NCI-H226 (cell line): ENCODE measurements at regions not wholly inside any gene's neighbourhood (a gene's known extent, or its start where the extent isn't known, plus 50 kb on each side); places are given as distances from the start of the nearest gene placed in this dataset.
"Not testable (repeated sequence)": the region's sequence is repeated elsewhere in the genome, so short reads cannot be mapped to it uniquely, and the experiment has no call there.

ENCODE experiments used
- DNase-seq: peaks from one replicate; pipeline ENCODE4 v3.0.0-alpha.2; 2015

DNA sequence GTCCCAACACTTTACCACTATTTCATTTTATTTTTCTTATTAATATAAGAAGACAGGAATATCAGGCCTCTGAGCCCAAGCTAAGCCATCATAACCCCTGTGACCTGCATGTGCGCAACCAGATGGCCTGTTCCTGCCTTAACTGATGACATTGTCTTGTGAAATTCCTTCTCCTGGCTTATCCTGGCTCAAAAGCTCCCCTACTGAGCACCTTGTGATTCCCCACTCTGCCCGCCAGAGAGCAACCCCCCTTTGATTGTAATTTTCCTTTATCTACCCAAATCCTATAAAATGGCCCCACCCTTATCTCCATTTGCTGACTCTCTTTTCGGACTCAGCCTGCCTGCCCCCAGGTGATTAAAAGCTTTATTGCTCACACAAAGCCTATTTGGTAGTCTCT, 382.8 kb upstream of the HS3ST1 start:
- not testable (repeated sequence) for DNase-seq

DNA sequence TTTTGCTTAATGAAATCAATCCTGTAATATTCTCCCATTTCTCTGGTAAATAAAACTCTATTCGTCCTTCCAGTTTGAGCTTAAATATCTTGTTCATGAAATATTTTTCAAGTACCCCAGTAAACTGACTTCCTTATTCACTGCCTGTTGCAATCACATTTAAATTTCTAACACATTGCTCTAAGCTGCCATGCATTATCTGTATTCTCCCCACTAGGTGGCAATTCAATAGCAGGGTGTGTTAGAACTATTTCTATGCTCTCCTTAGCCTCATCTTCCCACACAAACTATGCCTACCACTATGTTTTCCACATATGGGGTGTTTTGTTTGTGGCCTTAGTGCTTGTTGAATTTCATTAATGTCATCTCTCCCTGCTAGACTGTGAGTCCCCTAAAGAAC, 377.1 kb upstream of the HS3ST1 start:
- DNase-seq = no peak

DNA sequence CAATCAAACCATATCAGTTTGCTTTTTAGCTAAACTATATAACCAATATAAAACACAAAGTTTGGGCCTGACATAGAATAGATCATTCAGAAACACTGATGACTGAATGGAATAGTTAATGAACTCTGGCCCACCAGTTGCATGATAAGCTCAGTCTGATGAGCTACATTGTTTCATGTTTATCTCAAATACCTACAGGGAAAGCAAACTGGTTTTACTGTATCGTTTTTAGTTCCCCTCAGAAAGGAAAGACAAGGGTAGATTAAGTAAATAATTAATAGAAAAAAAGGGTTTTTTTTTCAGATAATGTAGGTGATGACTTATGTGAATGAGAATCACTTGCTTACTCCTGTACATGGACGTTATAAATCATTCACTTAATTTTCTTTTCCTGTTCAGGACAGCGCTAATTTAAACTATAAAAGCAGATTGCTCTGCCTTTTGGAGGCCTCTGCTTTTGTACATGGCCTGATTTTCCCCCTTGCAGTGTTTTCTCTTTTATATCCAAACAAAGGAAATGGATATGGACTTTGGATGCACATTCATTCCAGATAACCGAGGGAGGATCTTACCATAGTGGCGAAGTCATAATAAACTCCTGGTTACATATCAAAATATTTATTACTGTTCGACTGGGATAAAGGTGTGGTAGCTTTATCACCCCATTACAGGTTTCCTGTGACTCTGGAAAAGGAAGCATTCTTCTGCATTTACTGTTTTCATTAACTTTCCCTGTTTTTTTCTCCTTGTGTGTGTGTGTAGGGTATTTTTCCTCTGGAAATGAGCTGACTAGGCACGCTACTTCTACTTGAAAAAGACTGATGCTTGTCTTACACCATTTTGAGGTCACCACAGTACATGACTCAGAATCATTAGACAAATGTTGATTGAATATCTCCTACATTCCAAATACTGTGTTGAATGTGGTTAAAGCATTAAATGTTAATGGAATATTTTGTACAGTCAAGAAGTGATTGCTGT, 373.1 kb upstream of the HS3ST1 start:
- no peak for DNase-seq

DNA sequence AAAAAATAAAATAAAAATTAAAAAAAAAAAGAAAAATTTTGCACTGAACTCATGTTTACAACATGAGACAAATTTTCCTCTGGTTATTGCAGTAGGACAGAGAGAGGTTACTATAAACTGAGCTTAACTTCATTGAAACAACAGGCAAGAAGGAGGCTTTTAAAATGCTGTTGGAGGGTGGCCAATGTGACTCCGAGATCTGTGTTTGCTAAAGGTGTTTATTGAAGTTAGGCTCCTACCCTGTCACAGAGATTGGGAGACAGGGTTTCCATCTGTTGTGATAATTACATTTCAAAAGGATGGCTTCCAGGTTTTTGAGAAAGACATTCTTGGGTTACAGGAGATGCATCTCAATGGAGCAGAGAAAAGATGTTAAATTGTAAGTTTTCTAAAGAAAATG, 370.5 kb upstream of the HS3ST1 start:
- no peak for DNase-seq

DNA sequence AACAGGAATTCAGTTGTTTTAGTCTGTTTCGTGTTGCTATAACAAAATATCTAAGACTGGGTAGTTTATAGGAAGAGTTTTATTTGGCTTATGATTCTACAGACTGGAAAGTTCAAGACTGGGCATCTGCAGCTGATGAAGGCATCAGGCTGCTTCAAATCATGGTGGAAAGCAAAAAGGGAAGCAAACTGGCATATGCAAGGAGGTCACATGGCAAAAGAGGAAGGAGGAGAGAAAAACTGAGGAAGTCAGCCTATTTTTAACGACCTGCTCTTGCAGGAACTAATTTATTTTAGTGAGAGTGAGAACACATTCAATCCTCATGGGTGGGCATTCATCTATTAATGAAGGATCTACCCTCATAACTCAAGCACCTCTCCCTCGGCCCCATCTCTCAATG, 363.1 kb upstream of the HS3ST1 start:
- no peak for DNase-seq

DNA sequence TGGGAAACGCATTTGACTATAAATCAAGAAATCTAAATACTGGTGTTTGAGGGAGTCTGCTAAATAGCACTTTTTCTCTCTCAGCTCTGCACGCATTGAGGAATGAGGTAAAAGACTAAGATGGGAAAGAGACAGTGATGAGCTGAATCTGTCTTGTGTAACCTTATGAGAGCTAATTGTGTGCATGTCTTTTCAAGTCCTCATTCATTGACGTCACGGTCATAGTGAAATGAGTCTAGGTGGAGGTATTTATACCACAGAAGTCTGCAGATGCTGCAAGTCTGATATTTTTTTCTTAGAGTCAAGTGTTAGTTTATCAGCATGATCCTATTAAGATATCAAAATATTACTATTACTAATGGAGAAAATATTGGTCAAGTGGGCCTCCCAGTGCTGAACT, 361.5 kb upstream of the HS3ST1 start:
- DNase-seq = no peak

DNA sequence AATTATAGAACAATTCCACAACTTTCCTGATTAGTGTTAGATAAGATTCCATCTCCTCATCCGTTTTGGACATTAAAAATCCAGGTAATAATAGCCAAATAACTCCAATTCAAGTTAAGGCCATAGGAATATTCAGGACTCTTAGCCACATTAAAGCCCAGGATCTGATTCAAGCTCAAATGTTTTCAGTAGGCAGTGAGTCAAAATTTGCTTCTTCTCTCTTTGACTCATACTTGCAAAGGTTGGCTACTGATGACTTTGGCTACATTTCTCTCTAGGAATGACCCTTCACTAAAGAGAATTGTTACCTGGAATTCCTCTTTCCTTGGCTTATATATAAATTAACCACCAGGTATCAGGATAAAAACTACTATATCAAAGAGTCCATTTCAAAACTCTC, 354.9 kb upstream of the HS3ST1 start:
- DNase-seq = no peak

DNA sequence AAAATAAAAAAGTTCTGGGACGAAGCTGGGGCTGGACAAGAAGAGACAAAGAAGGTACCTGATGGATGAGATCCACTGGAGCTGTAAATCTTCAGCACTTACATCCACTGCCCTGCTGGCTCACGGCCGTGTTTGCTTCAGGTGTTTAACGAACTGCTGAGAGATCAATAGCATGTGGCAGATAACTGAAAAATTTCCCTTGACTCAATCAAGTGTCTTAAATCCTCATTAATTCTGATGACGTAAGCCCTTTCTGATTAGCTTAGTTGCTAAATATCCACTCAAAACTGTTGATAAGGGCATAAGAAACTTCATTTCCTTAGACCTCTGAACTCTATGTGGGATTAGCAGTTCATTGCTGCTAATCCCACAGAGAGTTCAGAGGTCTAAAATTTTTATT, 354.2 kb upstream of the HS3ST1 start:
- DNase-seq = no peak

DNA sequence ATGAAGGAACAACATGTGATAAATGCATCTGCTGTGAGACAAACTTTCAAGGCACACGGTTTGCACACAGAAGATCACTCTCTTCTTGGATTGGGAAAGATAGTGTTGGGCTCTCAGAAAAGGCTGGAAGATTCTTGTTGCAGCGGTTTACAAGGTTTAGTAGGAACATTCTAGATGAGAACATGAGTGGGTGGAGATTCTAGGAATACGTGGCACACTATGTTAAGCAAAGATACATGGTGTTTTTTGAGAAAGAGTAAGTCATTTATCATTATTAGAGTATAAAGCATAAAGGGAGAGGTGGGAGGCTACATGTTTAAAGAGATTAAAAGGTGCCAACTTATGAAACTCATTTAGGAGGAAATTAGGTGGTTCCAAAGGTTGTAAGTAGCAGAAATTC, 348.8 kb upstream of the HS3ST1 start:
- DNase-seq = no peak

DNA sequence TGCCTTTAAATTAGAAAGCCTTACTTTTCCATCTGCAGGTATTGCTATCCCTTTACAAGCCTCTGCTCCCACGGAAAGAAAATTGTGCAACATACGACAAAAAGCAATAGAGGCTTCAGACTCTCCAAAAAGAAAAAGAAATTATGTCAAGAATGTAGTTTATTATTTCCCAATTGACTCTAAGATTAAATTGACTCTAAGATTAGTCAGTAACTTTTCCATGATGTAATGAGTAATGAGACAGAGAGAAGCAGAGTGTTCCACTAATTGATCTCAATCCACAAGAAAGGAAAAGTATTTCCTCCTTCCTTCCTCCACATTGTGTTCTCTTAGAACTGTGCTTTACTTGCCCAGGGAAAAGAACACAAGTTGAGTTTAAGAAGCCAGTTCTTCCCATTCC, 345.7 kb upstream of the HS3ST1 start:
- DNase-seq = no peak

DNA sequence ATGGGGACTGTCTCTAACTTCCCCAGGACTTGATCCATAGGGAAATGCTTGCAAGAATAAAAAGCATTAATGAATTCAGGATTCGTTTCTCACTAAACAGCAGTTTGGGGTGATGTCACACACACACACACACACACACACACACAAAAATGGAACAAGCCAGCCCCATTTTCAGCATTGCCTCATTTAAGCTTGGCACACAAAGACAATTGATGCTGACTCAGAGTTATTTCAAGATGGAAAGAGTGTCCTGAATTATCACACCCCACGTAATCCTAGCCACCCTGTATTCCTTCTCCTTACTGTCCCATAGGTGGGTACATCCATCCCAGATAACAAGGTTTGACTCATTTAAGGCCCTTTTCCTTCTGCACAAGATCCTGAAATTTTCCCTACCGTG, 345.1 kb upstream of the HS3ST1 start:
- DNase-seq = no peak

DNA sequence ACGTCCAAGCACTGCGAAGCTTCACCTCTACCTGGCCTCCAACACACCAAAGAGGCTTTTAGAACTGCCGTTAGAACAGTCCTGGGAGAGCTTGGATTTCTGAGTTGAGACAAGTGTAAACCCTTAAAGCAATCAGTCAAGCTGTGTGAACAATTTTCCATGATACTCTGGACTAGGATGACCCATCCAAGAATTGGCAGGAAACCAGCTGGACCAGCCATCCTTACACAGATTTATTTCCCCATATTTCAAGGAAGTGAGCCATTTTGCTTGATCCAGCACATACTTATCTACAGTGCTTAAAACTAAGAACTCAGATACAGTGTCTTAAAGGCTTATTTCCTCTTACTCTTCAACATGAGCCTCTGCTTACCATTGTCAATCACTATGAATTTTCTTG, 340.7 kb upstream of the HS3ST1 start:
- no peak for DNase-seq

DNA sequence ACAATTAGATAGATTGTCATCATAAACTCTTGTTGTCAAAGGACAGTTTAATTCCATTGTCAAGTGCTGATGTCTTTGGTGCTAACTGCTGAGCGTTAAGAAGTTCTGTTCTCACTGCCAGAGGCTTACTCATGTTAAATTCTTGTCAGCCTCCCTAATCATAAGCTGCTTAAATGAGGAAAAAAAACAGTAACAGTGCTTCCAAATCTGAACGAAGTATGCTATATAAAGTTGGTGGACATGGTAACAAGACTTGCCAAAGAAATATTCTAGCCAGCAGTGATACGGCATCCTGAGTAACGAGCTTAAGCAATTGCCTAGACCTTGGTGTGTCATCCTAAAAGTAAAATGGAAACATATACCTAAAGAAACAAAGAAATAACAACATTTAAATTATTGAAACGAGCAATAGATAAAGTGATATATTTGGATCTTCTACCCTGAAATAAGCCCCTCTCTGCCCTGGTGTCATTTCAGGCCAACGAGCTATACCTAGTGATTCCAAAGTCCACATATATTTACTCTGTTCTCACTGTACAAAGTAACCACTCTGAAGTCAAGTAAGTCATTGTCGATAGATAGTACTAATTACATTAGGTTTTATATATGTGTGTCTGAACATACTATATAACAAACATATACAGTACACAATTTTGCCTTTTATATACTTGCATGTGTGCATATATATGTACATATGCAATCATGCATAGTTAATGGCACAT, 339.7 kb upstream of the HS3ST1 start:
- no peak for DNase-seq

DNA sequence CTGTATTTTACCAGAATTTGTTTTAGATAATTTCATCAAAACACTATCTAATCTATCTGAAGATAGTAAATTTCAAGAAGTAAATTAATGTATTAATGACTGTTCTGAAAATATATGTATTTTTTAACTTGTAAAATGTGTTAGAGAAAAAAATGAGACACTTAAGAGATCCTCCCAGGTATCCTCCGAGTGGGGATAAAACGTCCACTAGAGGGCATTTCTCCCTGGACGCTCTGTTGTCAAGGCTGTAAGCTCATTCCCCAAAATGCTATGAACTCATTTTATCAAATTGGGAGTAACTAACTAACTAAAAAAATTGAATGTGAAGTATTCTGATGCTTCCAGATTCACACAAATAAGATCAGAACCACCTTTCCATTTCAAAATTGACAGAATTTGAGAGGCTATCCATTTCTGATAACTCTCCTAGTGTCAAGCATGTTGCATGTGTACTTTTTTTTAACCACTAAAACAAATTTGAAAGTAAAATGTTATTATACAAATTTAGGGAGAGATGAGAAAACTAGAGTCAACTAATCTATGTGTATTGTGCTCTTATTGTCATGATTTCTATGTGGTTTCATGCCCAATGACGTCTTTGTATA, 337.3 kb upstream of the HS3ST1 start:
- no peak for DNase-seq

DNA sequence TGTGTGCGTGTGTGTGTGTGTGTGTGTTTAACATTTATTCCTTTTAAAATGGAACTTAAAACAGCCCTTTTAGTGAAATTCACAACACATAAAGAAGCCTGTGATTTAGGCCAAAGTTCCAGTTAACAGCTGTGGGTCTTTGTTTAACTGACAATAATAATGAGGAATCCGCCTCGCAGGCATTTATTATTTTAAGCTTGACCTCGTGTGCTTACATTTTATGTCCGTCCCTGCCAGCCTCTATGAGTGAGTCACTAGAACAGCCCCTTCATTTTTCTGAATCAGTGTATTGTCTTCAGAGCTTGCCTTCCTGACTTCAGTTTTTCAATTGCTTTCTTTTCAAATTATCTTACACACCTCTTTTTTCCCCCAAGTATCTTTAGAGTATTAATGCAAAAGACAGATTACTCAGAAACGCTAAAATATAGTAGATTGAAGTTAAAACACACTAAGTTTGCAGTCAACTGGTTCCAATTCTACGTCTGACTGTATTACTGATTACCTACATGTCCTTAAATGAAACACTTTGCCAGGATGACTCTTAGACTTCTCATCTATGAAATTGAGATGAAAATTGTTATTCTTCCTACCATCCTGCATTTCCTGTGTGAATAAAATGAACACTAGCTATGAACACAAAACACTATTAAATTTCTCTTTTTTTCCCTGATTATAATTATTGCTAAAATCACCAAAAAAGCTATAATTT, 319.6 kb upstream of the HS3ST1 start:
- DNase-seq = no peak

DNA sequence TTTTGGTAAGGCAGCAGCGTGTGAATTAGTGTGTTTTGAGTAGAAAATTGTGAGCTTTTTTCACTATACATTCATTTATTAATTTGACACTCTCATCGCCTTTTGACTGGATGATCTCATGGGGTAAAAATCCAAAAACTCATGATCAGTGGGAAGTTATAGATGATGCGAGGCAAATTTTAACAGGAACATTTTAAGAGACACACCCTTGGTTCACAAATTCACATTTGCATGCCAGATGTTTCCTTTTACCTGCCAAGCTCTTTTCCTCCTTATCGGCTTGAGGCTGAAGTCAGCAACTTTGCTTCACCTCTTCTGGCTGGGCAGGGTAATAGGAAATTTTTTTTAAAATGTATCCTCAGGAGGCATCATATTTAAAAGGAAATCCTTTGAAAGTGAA, 318.0 kb upstream of the HS3ST1 start:
- no peak for DNase-seq

DNA sequence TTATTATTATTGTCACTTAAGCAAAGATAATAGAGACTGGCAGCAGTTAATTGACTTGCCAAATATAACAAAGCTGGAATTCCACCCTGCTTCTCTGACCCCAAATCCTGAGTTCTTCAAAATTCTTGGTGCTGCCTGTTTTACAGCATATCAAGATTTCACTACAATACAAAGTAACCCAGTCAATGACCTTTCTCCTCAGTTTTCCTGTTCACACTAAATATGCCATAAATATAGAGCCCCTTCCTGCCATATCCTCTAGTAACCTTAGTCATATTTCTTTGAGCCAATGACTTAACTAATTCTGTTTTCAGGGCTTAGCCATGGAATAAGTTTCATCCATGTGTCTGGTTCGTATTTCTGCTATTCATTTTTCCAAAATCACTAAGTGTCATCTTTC, 315.3 kb upstream of the HS3ST1 start:
- DNase-seq = no peak

DNA sequence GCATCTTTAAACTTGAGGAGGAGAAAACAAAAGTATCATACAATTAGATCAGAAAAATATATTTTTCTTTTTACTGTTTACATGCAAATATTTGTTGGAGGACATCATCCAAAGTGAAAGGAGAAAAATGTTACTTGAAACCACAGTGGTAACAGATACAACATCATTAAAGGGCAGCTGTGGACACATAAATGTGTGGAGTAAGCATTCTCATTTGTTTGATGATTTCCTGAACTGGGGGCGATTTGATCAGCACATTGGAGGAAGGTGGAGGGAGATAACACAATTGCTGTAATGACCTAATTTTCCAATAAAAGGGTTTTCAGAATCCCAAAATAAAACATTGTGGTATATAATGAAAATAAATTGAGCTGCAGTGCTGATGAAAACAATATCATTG, 314.5 kb upstream of the HS3ST1 start:
- no peak for DNase-seq

DNA sequence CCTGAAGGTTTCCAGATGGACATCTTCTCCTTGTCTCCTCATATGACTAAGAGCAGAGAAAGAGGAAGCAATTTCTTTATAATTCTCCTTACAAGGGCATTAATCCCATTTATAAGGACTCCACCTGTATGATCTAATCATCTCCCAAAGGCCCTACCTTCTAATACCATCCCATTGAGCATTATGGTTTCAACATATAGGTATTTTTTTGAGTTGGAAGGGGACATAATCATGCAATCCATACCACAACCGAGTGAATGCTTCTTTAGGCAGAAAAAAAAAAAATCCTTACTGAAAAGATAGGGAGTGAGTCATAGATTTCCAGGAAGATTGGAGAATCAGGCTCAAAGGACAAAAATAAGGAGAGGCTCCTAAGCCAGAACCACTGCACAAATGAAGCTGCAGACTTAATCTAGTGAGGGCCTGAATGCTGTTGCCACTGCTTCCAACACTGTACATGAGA, 312.5 kb upstream of the HS3ST1 start:
- DNase-seq = no peak

DNA sequence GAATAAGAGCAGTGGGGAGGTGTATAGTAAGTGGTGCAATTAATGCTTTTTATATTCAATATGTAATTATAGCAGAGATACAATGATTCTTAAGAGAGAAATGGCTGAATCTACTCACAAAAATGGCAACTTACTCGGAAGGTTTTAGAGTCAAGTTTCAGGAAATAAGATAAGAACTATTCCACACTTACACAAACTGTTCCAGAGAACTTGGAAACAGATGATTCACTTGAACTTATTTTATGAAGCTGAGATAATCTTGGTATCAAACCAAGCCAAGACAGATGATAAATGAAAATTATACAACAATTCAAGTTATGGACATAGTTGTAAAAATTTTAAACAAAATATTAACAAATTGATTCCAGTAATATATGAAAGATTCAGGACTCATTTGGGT, 311.3 kb upstream of the HS3ST1 start:
- DNase-seq = no peak

DNA sequence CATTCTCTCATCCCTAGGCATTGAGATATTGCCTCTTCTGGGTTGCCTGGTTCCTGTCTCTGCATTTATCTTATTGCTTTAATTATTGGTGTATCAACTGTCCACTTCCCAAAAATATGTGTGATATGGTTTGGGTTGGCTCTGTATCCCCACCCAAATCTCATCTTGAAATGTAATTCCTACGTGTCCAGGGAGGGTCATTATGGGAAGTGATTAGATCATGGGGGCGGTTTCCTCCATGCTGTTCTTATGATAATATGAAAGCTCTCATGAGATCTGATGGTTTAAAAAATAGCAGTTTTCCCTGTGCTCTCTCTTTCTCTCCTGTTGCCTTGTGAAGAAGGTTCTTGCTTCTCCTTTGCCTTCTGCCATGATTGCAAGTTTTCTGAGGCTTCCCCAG, 308.3 kb upstream of the HS3ST1 start:
- no peak for DNase-seq

DNA sequence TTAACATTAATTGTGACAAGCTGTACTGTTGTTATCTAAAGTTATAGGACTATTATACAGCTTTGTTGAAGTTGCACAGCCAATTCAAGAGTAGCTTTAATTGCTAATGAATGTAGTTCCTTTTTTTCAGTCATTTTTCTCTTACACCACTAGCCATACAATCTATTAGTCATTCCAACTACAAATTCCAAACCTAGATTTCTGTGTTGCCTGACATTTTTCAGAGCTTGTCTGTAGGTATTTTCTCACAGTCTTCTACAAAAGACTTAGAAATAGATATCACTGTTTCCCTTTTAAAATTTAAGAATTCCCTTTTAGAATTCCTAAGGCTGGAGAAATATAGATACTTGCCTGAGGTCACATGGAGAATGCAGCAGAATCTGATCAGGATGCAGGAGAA, 307.0 kb upstream of the HS3ST1 start:
- no peak for DNase-seq

DNA sequence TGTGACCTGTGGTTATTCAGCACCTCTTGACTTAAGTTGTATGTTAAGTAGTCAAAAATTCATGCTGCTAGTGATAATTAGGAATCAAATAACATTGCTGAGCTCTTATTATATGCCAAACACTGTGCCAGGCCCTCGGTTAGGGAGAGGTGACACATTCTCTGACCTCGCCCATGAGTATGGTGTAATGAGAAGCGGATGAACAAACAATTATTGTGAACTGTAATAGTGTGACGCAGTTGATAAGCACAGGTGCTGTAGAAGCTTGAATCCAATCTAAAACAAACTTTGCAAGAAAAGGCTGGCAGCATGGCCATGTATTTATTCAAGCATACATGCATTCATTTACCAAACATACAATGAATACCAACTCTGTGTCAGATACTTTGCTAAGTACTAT, 303.5 kb upstream of the HS3ST1 start:
- DNase-seq = no peak
